ENCODE measurements at regions not wholly inside any gene's neighbourhood (a gene's known extent, or its start where the extent isn't known, plus 50 kb on each side); places are given as distances from the start of the nearest gene placed in this dataset.

- TF ChIP-seq BMI1 (IDR thresholded peaks at IDR 0.05; ENCODE audit: borderline replicate concordance) = no peak
- no peak for TF ChIP-seq HDAC2 (IDR thresholded peaks at IDR 0.05)
- TF ChIP-seq GABPA (IDR thresholded peaks at IDR 0.05; ENCODE audit: low read depth) = no peak
- no peak for TF ChIP-seq NKRF (conservative IDR thresholded peaks at IDR 0.05)
- no peak for TF ChIP-seq KLF5 (IDR thresholded peaks at IDR 0.05; ENCODE audit: partially characterized antibody)
- no peak for TF ChIP-seq LARP7 (IDR thresholded peaks at IDR 0.05)
- TF ChIP-seq BCL3 (IDR thresholded peaks at IDR 0.05; ENCODE audit: borderline replicate concordance, insufficient read depth, low read depth, low read length, poor library complexity, severe bottlenecking) = no peak
- no peak for TF ChIP-seq WRNIP1 (IDR thresholded peaks at IDR 0.05; ENCODE audit: borderline replicate concordance, low read depth, low read length)
- no peak for TF ChIP-seq NFYB (IDR thresholded peaks at IDR 0.05; ENCODE audit: insufficient read depth, low read depth, low read length)
- no peak for TF ChIP-seq STAT1 (conservative IDR thresholded peaks at IDR 0.05)
- TF ChIP-seq SMAD5 (IDR thresholded peaks at IDR 0.05; ENCODE audit: low read depth) = no peak
- TF ChIP-seq MAX (IDR thresholded peaks at IDR 0.05; ENCODE audit: low read depth, low read length) = no peak
- no peak for TF ChIP-seq TCF3 (IDR thresholded peaks at IDR 0.05; ENCODE audit: borderline replicate concordance, insufficient read depth, low read depth, low read length)
- TF ChIP-seq RAD21 (IDR thresholded peaks at IDR 0.05; ENCODE audit: insufficient read depth, low read depth, low read length) = no peak
- TF ChIP-seq IKZF2 (IDR thresholded peaks at IDR 0.05) = no peak
- no peak for TF ChIP-seq ZBTB11 (CRISPR knock-in tag; IDR thresholded peaks at IDR 0.05)
Measured at GRCh38 chrX:107542040-107542439, 86.3 kb upstream of the PRPS1 start (continued).
